ENCODE measurements at regions not wholly inside any gene's neighbourhood (a gene's known extent, or its start where the extent isn't known, plus 50 kb on each side); places are given as distances from the start of the nearest gene placed in this dataset.

- H3K4me3 ChIP-seq (ENCODE audit: low read length): no peak overlapping the region
- DNase-seq (ENCODE audit: low read depth): no peak
- TF ChIP-seq CTCF (conservative IDR thresholded peaks at IDR 0.05; ENCODE audit: low read depth, low read length): no peak
These were observed 678.1 kb downstream of the MCTP2 start for GRCh38 chr15:94909510-94909909.

GRCh38 chr15:94910166-94910565 is 678.8 kb downstream of the MCTP2 start:
- TF ChIP-seq CTCF (conservative IDR thresholded peaks at IDR 0.05; ENCODE audit: low read depth, low read length): no peak
- DNase-seq (ENCODE audit: low read depth): peak; percentile 11
- no peak overlapping the region for H3K4me3 ChIP-seq (ENCODE audit: low read length)

GRCh38 chr15:94912760-94913159 is 681.4 kb downstream of the MCTP2 start:
- no peak for DNase-seq (ENCODE audit: low read depth)
- TF ChIP-seq CTCF (conservative IDR thresholded peaks at IDR 0.05; ENCODE audit: low read depth, low read length): no peak
- no peak overlapping the region for H3K4me3 ChIP-seq (ENCODE audit: low read length)

DNA sequence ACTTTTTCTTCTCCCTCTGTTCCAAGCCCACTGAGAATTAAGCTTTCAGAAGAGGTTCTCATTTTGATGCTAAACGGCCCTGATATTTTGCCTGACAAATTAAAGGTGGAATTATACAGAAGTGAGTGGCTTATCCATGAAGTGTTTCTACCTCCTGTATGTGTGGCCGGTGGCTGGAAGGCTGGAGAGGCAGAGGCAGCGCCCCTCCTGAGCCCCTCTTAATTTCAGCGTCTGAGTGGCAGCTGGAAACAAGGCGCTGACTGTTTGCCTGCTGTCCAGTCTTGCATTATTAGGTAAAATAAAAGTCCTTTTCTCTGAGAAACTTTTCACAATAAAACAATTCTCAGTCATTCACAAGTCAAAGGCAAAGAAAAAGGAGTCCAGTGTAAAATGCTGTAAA is 685.7 kb downstream of the MCTP2 start:
- no peak for TF ChIP-seq CTCF (conservative IDR thresholded peaks at IDR 0.05; ENCODE audit: low read depth, low read length)
- no peak overlapping the region for H3K4me3 ChIP-seq (ENCODE audit: low read length)
- no peak for DNase-seq (ENCODE audit: low read depth)

- TF ChIP-seq CTCF (conservative IDR thresholded peaks at IDR 0.05; ENCODE audit: low read depth, low read length): no peak
- DNase-seq (ENCODE audit: low read depth): no peak
- no peak overlapping the region for H3K4me3 ChIP-seq (ENCODE audit: low read length)
These were observed 690.6 kb downstream of the MCTP2 start for GRCh38 chr15:94921936-94922335.

- DNase-seq (ENCODE audit: low read depth): no peak
- no peak for TF ChIP-seq CTCF (conservative IDR thresholded peaks at IDR 0.05; ENCODE audit: low read depth, low read length)
- no peak overlapping the region for H3K4me3 ChIP-seq (ENCODE audit: low read length)
These were observed 692.7 kb downstream of the MCTP2 start for GRCh38 chr15:94924057-94924456.

- no peak for TF ChIP-seq CTCF (conservative IDR thresholded peaks at IDR 0.05; ENCODE audit: low read depth, low read length)
- H3K4me3 ChIP-seq (ENCODE audit: low read length): no peak overlapping the region
- DNase-seq (ENCODE audit: low read depth): peak; percentile 85
These were observed 693.7 kb downstream of the MCTP2 start for GRCh38 chr15:94924971-94925598.
